B cell (primary cell): ENCODE measurements at regions not wholly inside any gene's neighbourhood (a gene's known extent, or its start where the extent isn't known, plus 50 kb on each side); places are given as distances from the start of the nearest gene placed in this dataset.

Experiments used
- ATAC-seq: fragments of 200-7000 bp; cut with Tn5 transposase; one replicate; pipeline ENCODE4 v1.10.0; 2021; ENCODE audit warnings: low read depth, mild to moderate bottlenecking, moderate number of reproducible peaks, moderate library complexity
- CTCF ChIA-PET: fragments of 350-600 bp; sonication (Branson Sonifier 250); formaldehyde crosslinking; loops from one replicate; lab custom pipeline; 2021; ENCODE audit warnings: antibody characterized with exemption, inconsistent platforms; lab: Charles Lee
- POLR2A ChIA-PET: fragments of 350-600 bp; sonication (Branson Sonifier 250); formaldehyde crosslinking; loops from one replicate; lab custom pipeline; 2021; ENCODE audit warnings: antibody characterized with exemption; lab: Charles Lee
- DNase-seq: peaks from one replicate; pipeline ENCODE4 v3.0.0; 2013
- H2AFZ ChIP-seq: 2 replicates; pipeline ENCODE4 v1.6.1; 2012; ENCODE audit warnings: mild to moderate bottlenecking, low read depth, low read length; ENCODE audit not compliant: insufficient read depth, poor library complexity, severe bottlenecking
- H3K27ac ChIP-seq, 2 donors: 1 replicate in 1 of 2; 2 replicates in 1 of 2; pipeline ENCODE4 v1.5.1; 2012 to 2013; ENCODE audit warnings: low read length in 2 of 2, mild to moderate bottlenecking in 2 of 2, moderate library complexity in 1 of 2
- H3K27me3 ChIP-seq, 4 experiments: fragments of 200-600 bp in 1 of 4; sonication (generic) in 1 of 4; replicated peaks in 1 of 4; 1 replicate in 2 of 4; 2 replicates in 2 of 4; pipeline versions ENCODE4 v1.6.1 to v1.7.0; 2013 to 2016; ENCODE audit warnings: low read length in 3 of 4, mild to moderate bottlenecking in 2 of 4, mixed read lengths in 1 of 4, moderate library complexity in 1 of 4; ENCODE audit not compliant: insufficient read depth in 4 of 4, control insufficient read depth in 3 of 4; ENCODE audit errors: control extremely low read depth in 1 of 4
- H3K36me3 ChIP-seq, 2 experiments: replicated peaks in 1 of 2; 1 replicate in 1 of 2; 2 replicates in 1 of 2; pipeline versions ENCODE4 v1.6.1 to v1.7.1; 2013; ENCODE audit warnings: low read length in 1 of 2; ENCODE audit not compliant: insufficient read depth in 2 of 2, control insufficient read depth in 1 of 2; ENCODE audit errors: control extremely low read depth in 1 of 2, extremely low read depth in 1 of 2
- H3K4me1 ChIP-seq, 2 donors: fragments of 200-600 bp in 1 of 2; sonication (generic) in 1 of 2; 1 replicate in 1 of 2; 2 replicates in 1 of 2; pipeline versions ENCODE4 v1.5.1 to v1.6.1; 2013 to 2017; ENCODE audit warnings: low read length in 2 of 2; ENCODE audit not compliant: control insufficient read depth in 2 of 2, insufficient read depth in 2 of 2
- H3K4me2 ChIP-seq: replicated peaks from 2 replicates; pipeline ENCODE3; 2012; ENCODE audit warnings: mild to moderate bottlenecking, low read depth, low read length; ENCODE audit not compliant: poor library complexity, severe bottlenecking
- H3K4me3 ChIP-seq, 5 experiments: fragments of 200-600 bp in 1 of 5; sonication (generic) in 1 of 5; 1 replicate in 3 of 5; 2 replicates in 2 of 5; pipeline versions ENCODE4 v1.5.1 to v1.7.0; 2011 to 2016; ENCODE audit warnings: low read length in 4 of 5, mild to moderate bottlenecking in 4 of 5, low read depth in 2 of 5, control low read depth in 1 of 5, moderate library complexity in 1 of 5; ENCODE audit not compliant: insufficient read depth in 1 of 5; ENCODE audit errors: control extremely low read depth in 1 of 5, extremely low read depth in 1 of 5
- H3K79me2 ChIP-seq: fragments of 200-600 bp; sonication (generic); one replicate; pipeline ENCODE4 v1.6.0; 2016; ENCODE audit warnings: low read length; ENCODE audit not compliant: control insufficient read depth, insufficient read depth
- H3K9ac ChIP-seq: fragments of 200-600 bp; sonication (generic); 2 replicates; pipeline ENCODE4 v1.6.1; 2017; ENCODE audit warnings: mild to moderate bottlenecking, low read length, moderate library complexity
- H3K9me3 ChIP-seq, 3 donors: one replicate each; pipeline versions ENCODE4 v1.6.1 to v1.7.1; 2013; ENCODE audit warnings: low read length in 2 of 3; ENCODE audit not compliant: control insufficient read depth in 2 of 3, insufficient read depth in 1 of 3; ENCODE audit errors: control extremely low read depth in 1 of 3
- H4K20me1 ChIP-seq: 2 replicates; pipeline ENCODE4 v1.6.0; 2012; ENCODE audit warnings: mild to moderate bottlenecking, low read length; ENCODE audit not compliant: insufficient read depth, control insufficient read depth, poor library complexity, severe bottlenecking
- H3K27ac Mint-ChIP-seq: one replicate; pipeline ENCODE4 v1.8.0; 2021; ENCODE audit warnings: mixed read lengths
- H3K27me3 Mint-ChIP-seq: one replicate; pipeline ENCODE4 v1.8.0; 2021; ENCODE audit warnings: mixed read lengths
- H3K4me1 Mint-ChIP-seq: one replicate; pipeline ENCODE4 v1.8.0; 2021; ENCODE audit warnings: mixed read lengths
- H3K4me3 Mint-ChIP-seq: one replicate; pipeline ENCODE4 v1.8.0; 2021; ENCODE audit warnings: mixed read lengths
- H3K9me3 Mint-ChIP-seq: one replicate; pipeline ENCODE4 v1.8.0; 2022; ENCODE audit warnings: mixed read lengths; ENCODE audit not compliant: insufficient read depth
- CTCF ChIP-seq: fragments of 200-600 bp; IDR thresholded peaks from one replicate; pipeline ENCODE4 v1.8.0; 2022; ENCODE audit warnings: antibody characterized with exemption, mild to moderate bottlenecking
- EZH2 ChIP-seq: IDR thresholded peaks from 2 replicates; pipeline ENCODE4 v1.6.1; 2012; ENCODE audit warnings: borderline replicate concordance, low read depth, mild to moderate bottlenecking, moderate library complexity, low read length; ENCODE audit not compliant: insufficient read depth, poor library complexity, severe bottlenecking
- WGBS: methylation state at CpG from one replicate; pipeline ENCODE4 v1.1.5; 2013; ENCODE audit warnings: missing lambda C conversion rate; ENCODE audit not compliant: insufficient coverage; 5-methylcytosine and 5-hydroxymethylcytosine counted together
- intact Hi-C: fragments of 100-400 bp; cut with micrococcal nuclease; formaldehyde crosslinking; loops from one replicate; pipeline ENCODE4 v1.10.0; 2022

DNA sequence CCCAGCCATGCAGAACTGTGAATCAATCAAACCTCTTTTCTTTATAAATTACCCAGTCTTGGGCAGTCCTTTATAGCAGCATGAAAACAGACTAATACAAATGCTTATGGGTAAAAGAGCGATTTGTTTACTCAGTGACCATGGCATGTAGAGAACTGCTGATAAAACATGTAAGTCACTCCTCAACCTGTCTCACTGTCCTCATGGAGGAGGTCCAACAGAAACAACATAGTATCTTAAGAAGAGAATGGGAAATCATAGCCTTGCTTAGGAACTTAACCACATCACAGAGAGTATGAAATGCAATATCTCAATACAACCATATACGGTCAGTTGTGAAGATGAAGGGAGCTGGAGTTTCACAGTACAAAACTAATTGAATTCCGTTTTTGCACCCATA, 1734.0 kb upstream of the RAG2 start:
- H4K20me1 ChIP-seq, result no peaks in the 10 kb centered on the region
- H3K36me3 ChIP-seq, result no peaks in the 10 kb centered on the region
- WGBS, result no CpG with 5 or more reads among the region's 3 CpGs
- no peak overlapping the region for H3K9ac ChIP-seq
- H3K79me2 ChIP-seq, result no peaks in the 10 kb centered on the region
- POLR2A ChIA-PET, result no interaction called here
- no peak overlapping the region for H2AFZ ChIP-seq
- H3K27me3 ChIP-seq, result no peaks in the 10 kb centered on the region
- H3K4me3 ChIP-seq, result no peak overlapping the region
- peaks cover 0 to 4% (median 0%) of the 10 kb centered on the region in 3 donors for H3K9me3 ChIP-seq
- Mint-ChIP-seq H3K9me3 (no peaks in the 10 kb centered on the region), H3K4me1 (no peaks in the 10 kb centered on the region), H3K4me3 (no peak overlapping the region), H3K27me3 (no peaks in the 10 kb centered on the region), H3K27ac (no peak overlapping the region)
- DNase-seq, result no peak
- TF ChIP-seq EZH2 (no peak), CTCF (no peak)
- ATAC-seq, result no peak
- no peaks in the 10 kb centered on the region for H3K4me1 ChIP-seq
- no peak overlapping the region for H3K4me2 ChIP-seq
- no peak overlapping the region for H3K27ac ChIP-seq
- intact Hi-C loops, result no loop called here
- CTCF ChIA-PET, result no interaction called here

- POLR2A ChIA-PET, result no interaction called here
- H3K9me3 ChIP-seq, result no peaks in the 10 kb centered on the region
- no peak overlapping the region for H3K4me2 ChIP-seq
- TF ChIP-seq CTCF, result no peak
- TF ChIP-seq EZH2, result no peak
- no peaks in the 10 kb centered on the region for H3K4me1 ChIP-seq
- H2AFZ ChIP-seq, result no peak overlapping the region
- WGBS, result 83% methylated on average over 2 of the region's 3 CpGs
- Mint-ChIP-seq H3K9me3 (no peaks in the 10 kb centered on the region), H3K27me3 (no peaks in the 10 kb centered on the region), H3K4me1 (no peaks in the 10 kb centered on the region), H3K27ac (no peak overlapping the region), H3K4me3 (no peak overlapping the region)
- H3K79me2 ChIP-seq, result no peaks in the 10 kb centered on the region
- CTCF ChIA-PET, result no interaction called here
- H3K27me3 ChIP-seq, result no peaks in the 10 kb centered on the region
- H3K27ac ChIP-seq, result no peak overlapping the region
- intact Hi-C loops, result no loop called here
- DNase-seq (no peak), ATAC-seq (no peak)
- H3K9ac ChIP-seq, result no peak overlapping the region
- no peak overlapping the region for H3K4me3 ChIP-seq
- H4K20me1 ChIP-seq, result no peaks in the 10 kb centered on the region
- H3K36me3 ChIP-seq, result no peaks in the 10 kb centered on the region
These were observed 1732.5 kb upstream of the RAG2 start for GRCh38 chr11:38330578-38330977.
